Stimulated activated CD8-positive, alpha-beta memory T cell treated with anti-CD3 and anti-CD28 coated beads, Interleukin-12 subunit alpha, Interleukin-12 subunit beta, amount 100 ng/mL, for 24 hours (primary cell): ENCODE measurements at regions not wholly inside any gene's neighbourhood (a gene's known extent, or its start where the extent isn't known, plus 50 kb on each side); places are given as distances from the start of the nearest gene placed in this dataset.
"Not testable (repeated sequence)": the region's sequence is repeated elsewhere in the genome, so short reads cannot be mapped to it uniquely, and the experiment has no call there.

Experiments
- DNase-seq: peaks from one replicate; pipeline ENCODE4 v3.0.0-alpha.2; 2020; ENCODE audit errors: extremely low read depth

DNA sequence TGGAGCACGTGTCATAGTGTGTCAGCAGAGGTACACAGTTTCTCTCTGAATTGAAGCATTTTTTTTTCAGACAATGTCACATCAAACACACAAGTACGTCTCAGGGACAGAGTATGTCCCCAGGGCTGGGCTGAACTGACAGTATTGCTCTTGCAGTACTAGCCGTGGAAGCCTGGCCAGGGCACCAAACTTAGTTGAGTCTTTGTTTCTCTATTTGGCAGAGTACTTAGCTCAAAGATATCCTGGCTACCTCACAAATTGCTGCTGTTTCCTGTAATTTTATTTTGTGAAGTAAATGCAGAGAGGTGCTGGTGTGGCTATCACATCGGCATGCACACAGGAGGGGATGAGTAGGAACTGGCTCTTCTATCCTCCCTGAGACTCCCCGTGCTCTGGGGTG, 691.6 kb upstream of the HS6ST1 start:
- no peak for DNase-seq

DNA sequence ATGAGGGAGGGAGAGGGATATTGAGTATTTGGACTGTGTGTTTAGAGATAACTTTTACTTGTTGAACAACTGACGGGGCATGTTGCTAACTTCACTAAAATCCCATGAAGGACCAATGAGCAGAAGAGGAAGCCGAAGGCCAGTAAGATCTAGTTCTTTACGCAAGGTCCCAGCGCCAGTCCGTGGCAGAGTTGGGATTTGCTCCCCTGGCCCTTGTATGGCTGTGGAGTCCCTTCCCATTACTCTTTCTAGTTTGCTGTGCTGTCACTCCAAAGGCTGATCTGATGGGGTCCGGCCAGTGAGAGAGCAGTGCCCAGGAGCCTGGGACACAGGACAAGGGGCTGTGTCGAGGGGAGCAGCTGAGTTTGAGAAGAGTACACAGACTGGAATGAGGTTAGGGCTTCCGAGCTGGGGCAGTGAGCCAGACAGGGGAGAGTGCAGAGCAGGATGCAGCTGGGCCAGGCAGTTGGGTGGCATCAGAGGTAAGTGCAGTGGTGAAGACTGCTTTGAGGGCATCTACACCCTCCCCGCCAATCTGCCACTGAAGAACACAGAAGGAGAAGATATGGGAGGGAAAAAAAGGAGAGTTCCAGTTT, 692.9 kb upstream of the HS6ST1 start:
- DNase-seq = no peak

DNA sequence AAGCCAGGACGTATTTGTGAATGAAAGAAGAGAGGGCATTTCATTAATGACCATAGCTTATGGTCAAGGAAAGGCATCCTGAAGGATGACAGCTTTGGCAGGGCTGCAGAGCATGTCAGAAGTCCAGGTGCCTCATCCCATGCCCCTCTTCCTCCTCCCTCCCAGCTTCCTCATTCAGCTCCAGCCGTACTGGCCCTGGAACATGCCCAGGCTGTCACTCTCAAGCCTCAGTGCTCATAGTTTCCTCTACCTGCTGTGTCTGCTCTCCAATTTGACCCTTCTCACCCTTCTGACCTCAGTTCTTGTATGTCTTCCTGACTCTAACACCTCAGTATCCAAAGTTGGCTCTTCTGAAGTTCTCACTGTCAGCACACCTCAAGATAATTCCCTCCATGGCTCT, 695.8 kb upstream of the HS6ST1 start:
- no peak for DNase-seq

DNA sequence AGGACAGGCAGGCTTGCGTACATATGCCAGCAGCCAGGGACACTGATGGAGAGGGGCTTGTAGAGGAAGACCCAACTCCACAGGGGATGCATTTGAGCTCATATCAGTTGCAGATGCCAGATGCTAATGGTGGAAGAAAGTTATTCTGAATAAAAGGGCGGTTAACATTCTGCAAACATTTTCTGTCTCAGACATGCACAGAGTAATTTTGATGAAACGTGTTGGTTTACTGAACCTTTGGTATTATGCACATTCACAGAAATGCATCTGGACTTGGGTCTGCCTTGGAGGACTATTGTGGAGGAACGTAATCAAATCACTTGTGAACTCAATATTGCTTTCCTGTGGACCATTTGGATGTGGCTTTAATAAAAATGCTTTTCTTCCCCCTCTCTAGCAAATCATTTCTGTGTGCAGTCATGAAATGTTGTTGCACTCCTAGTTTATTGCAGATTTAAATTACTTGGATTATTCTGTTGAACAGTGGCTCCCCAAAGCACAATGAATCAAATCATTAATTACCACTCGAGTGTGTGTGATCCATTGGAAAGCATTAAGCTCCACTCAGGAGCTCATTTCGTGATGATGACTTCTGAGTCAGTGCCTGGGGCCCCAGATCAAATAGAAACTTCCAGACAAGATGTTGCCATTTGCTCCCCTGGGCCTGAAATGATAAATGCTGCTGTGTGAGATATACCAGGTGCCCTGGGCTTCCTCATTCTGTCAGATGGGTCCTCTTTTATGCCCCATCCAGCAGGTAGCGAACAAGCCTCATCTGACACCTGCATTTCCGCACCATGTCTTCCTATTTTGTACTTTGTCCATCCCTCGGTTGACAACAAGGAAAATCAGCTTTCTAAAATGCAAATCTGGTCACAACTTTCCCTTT, 697.0 kb upstream of the HS6ST1 start:
- no peak for DNase-seq

DNA sequence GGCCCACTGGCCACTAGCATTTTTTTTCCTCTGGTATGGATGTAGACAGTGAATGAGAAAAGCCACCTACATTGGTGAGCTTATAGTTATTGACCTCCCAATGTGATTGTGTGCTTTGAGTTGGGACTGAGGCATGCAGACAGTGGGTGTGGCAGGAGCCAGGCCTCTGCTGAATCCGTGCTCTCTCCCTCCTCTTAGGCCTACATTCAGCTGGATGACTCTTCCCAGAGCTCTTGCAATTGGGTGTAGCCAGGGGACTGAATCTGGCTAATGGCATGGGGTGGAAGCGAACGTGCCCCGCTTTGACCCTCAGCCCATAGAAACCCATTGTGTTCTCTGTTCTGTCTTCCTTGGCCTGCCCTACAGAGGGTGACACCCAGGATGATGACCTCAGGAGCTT, 698.3 kb upstream of the HS6ST1 start:
- DNase-seq = no peak

DNA sequence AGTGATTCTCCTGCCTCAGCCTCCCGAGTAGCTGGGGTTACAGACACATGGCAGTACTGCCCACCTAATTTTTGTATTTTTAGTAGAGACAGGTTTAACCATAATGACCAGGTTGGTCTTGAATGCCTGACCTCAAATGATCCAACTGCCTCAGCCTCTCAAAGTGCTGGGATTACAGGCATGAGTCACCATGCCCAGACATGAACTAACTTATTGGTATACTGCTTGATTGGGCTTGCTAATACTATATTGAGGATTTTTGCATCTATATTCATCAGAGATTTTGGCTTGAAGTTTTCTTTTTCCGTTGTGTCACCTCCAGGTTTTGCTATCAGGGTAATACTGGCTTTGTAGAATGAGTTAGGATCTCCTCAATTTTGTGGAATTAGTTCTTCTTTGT, 706.1 kb upstream of the HS6ST1 start:
- DNase-seq = no peak

DNA sequence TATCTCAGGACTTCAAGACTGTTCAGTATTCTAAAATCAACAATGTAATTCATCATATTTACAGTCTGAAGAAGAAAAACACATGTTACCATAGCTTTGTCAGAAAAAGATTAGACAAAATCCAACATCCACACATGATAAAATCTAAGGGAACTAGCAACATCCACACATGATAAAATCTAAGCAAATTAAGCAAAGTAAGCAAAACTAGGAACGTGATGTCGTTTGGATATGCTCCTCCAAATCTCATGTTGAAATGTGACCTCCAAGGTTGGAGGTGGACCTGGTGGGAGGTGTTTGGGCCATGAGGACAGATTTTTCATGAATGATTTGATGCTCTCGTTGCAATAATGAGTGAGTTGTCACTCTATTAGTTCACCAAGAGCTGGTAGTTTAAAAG, 717.3 kb upstream of the HS6ST1 start:
- no peak for DNase-seq

DNA sequence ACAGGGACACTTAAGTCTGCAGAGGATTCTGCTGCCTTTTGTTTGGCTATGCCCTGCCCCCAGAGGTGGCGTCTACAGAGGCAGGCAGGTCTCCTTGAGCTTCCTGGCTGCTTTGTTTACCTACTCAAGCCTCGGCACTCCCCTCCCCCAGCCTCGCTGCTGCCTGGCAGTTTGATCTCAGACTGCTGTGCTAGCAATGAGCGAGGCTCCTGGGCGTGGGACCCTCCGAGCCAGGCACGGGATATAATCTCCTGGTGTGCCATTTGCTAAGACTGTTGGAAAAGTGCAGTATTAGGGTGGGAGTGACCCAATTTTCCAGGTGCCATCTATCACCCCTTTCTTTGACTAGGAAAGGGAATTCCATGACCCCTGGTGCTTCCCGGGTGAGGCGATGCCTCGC, 725.0 kb upstream of the HS6ST1 start:
- DNase-seq = not testable (repeated sequence)

DNA sequence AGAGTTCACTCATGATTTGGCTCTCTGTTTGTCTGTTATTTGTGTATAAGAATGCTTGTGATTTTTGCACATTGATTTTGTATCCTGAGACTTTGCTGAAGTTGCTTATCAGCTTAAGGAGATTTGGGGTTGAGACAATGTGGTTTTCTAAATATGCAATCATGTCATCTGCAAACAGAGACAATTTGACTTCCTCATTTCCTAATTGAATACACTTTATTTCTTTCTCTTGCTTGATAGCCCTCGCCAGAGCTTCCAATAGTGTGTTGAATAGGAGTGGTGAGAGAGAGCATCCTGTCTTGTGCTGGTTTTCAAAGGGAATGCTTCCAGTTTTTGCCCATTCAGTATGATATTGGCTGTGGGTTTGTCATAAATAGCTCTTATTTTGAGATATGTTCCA, 727.8 kb upstream of the HS6ST1 start:
- DNase-seq = not testable (repeated sequence)

DNA sequence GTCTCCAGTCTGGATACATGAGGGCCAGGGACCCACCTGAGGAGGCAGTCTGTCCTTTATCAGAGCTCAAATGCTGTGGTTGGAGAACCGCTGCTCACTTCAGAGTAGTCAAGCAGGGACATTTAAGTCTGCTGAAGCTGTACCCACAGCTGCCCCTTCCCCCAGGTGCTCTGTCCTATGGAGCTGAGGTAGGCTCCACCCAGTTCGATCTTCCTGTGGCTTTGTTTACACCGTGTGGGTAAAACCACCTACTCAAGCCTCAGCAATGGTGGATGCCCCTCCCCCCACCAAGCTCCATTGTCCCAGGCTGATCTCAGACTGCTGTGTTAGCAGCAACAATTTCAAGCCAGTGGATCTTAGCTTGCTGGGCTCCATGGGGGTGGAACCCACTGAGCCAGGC, 731.4 kb upstream of the HS6ST1 start:
- DNase-seq = no peak

DNA sequence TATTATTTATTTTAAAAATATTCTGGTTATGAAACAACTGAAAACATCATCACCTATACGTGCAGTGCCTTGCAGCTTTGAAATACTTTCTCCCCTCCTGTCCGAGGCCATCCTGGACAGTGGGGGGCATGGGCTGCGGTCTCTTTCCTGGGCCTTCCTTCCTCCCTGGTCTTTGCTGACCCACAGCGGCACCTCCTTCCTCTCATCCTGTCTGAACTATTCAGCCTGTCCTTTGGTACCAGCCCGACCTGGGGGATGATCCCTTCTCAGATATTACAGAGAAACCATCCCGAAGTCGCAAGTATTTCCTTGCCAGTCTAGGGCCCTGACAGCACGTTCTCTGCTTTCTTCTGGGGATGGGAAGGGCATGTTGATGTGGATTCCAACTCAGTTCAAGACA, 736.6 kb upstream of the HS6ST1 start:
- no peak for DNase-seq

DNA sequence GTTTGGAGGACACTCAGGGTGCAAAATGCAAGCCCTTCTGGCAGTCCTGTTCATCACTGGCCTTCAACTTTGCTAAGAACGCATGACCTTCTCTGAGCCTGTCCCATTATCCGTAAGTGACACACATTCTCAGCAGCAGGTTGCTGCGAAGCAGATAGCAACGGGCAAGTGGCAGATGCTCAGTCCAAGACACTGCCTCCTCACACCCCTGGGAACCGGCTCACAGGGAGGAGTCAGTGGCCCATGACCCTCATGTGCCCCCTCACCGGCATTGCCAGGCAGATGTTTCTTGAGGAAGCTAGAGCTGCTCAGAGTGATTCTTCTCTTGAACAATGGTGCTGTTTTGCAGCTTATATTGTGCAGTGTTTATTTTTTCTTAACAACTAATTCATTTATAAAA, 737.2 kb upstream of the HS6ST1 start:
- no peak for DNase-seq

DNA sequence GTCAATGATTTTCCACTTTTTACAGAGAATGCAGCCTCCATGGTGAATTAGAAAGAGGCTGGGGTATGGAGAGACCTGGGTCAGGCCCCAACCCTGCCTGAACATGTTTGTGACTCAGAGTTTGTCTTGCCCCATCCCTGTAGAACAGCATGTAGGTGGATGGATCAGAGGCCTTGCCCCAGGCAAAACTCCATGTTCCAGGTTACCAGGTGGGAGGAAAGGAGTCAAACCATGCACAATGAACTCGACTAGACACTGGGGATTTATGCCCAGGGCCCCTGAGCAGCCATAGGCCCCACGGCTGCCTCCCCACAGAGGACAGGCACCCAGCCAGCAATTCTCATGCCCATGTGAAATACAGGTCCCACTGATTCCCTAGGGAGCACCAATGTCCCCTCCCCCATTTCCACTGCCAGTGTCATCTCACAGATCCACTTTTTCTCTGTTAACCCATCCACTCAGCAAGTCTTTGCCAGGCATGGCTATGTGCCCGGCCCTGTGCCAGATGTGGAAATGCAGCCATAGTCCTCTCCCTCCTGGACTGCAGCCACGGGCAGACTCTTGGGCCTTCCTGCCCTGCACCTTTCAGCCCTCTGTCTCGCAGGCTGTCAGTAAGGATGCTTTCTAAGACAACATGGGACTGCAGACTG, 737.8 kb upstream of the HS6ST1 start:
- DNase-seq = no peak

DNA sequence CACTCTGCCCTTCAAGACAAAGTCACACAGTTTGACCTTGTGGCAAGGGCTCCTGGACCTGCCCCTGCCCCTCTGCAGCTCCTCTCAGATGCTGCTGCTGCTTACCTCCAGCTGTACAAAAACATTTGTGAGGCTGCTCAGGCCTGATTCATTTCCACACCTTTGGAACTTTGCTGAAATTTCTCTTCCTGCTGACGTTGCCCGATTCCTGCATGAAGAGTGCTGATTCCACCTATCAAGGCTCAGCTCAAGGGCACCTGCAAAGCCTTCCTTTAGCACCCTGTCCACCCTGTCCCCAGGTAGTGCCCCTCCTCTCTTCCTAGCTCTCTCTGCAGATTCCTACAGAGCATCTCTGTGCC, 738.3 kb upstream of the HS6ST1 start:
- no peak for DNase-seq

DNA sequence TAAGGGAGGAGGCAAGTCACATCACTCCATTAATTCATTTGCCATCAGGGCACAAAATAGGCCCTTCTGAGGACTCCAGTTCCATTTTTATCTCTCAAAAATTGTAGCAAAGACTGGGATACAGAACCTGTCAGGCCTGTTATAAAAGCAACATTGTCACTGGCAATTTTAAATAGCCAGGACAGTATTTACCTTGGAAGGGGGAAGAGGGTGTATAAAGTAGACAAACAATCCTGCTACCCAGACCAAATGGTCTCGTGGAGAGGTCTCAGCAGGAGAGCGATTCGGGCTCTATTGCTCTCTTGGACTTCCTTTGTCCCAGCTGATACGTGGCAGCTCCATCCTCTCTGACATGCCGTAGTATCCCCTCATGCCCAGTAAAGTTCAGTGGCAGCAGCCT, 740.3 kb upstream of the HS6ST1 start:
- no peak for DNase-seq

DNA sequence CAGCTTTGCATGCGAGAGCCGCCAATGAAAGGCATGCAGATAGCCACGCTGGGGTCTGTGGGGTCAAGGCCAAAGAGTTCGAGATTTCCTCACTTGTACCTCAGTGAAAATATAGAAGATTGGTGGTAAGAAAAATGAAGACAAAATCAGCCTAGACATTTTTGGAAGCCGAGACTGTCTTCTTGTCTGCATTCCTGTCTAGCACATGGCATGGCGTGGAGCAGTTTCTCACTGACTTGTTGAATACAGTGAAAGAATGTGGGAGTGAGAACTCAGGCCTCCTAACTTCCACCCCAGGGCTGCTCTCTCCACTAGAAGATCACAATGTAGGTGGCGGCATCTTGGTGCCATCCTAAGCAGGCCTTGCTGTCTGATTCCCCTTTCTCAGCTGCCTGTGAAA, 740.8 kb upstream of the HS6ST1 start:
- DNase-seq = no peak

DNA sequence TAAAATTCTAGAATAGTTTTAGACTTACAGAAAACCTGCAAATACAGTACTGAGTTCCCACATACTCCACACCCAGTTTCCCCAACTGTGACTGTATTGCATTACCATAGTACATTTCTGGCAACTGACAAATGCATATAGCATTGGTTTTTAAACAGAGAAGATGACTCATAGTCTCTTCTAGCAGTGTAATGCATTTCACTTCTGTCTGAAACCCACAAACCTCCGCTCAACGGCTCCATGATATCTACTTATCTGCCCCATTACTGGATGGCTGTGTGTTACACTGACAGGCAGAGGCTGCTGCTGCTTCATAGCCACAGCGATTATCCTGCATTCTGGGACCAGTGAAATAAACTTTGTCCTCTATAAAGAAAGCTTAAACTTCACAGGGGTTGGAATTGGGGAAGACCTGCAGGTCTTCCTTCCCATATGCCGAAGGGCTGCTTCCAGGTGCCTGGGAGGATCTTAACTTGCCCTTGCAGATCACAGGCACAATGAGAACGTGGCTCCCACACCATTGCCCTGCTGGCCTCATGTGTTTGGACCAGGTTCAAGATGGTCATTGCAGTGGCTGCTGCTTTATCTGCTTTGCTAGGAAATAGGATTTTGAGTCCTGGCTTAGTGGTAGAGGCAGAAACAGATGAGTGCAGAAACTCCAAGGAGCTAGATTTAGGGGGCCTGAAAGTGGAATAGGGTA, 742.6 kb upstream of the HS6ST1 start:
- DNase-seq = no peak

DNA sequence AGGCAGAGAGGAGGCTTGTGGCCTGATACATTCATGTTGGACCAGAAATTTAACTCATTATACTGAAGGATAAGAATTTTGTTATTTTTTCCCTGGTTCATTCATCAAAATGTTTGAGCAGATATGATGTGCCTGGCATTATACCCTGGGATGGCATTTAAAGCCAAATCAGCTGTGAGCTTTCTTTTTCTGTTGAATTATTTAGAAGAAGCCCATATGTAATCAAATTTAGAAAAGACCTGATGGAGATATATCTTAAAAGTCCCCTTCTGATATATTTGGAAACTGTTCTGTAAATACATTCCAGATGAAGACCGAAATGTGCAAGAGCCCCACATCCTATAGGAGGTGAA, 743.1 kb upstream of the HS6ST1 start:
- no peak for DNase-seq

DNA sequence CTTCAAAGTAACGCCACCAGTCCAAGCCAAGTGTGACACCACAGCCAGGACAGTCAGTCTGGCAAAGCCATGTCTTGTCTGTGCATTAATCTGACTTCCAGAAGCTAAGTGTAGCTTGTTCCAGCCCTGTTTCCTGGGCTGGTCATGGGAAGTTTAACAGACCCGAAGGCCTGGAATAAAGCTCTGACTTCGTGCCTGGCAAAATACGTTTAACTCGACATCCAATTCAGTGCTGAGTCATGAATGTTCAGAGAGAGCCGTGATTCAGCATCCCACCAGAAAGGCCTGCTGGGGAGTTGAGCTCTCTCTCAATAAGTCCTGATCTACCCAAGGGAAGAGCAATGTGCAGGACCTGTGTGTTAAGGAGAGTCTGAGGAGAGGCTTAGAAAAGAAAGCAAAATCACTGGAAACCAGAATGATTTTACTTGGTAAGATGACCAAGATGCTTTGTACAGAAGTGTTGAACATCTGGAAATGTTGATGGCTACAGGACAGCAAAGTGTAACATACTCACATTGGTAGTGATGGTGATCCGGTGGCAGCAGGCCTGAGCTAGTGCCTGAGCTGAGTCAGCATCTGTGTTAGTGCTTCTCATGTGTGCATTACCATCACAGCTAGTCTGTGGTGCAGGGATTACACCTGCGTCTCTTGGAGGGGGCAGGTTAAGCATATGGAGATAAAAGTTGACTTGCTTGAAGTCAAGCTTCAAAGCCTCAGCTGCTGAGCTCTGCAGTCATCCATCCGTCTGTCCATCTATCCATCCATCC, 743.7 kb upstream of the HS6ST1 start:
- no peak for DNase-seq

DNA sequence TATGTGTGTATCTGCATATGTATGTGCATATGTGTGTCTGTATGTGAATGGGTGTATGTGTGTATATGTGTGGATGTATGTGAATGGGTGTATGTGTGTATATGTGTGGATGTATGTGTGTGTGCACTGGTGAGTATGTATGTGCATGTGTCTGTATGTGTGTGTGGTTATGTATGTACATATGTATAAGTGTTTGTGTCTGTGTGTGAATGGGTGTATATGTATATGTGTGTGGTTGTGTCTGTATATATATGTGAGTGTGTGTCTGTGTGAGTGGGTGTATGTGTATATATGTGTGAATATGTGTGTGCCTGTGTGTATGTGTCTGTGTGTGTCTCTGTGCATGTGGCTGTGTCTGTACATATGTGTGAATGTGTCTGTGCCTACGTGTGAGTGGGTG, 748.4 kb upstream of the HS6ST1 start:
- no peak for DNase-seq

DNA sequence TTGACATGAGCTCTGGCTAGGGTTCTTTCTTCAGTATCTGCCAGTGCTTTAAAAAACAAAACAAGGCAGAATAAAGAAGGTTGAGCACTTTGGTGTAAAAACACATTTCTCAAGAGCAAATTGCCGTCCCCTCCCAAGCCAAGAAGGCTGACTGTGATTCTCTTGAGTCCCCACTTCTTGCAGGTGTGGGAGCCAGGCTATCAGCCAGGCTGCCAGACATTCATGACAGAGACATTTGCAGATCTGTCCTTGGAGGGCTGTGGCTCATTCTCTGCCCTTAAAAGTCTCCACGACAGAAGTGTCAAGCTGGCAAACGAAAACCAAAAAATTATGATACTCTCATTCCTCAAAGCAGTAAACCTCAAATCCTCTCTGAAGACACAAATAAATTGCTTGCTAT, 749.3 kb upstream of the HS6ST1 start:
- no peak for DNase-seq

DNA sequence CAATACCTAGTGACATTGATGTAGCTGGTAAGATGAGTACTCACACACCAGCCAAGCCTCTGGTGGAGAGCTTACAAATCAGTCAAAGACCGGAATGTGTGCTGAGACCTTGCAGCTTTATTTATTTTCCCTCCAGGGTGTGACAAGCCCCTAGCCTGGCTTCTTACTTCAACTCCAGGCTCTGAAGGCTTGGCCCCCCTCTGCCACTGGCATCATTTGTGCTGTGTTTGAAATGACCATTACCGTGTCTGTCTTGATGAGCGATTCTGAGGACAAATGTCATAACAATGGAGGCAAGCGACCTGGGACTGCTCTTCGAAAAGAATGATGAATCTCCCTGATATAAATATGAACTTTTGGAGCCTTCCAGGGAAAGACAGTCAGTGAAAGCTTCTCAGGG, 749.9 kb upstream of the HS6ST1 start:
- no peak for DNase-seq
